ENCODE measurements at regions not wholly inside any gene's neighbourhood (a gene's known extent, or its start where the extent isn't known, plus 50 kb on each side); places are given as distances from the start of the nearest gene placed in this dataset.

GRCh38 chr7:106812027-106812643, 52.9 kb upstream of the PIK3CG start:
- DNase-seq = no peak

- DNase-seq = no peak
These were observed 51.3 kb upstream of the PIK3CG start for GRCh38 chr7:106813705-106814305.

- no peak for DNase-seq
These were observed 50.2 kb upstream of the PIK3CG start for GRCh38 chr7:106814887-106815286.

All from NK-92 treated with Interleukin-12 subunit alpha and Interleukin-12 subunit beta, amount 100 ng/mL, for 24 hours (cell line).